Thyroid gland (tissue), 4 donors: ENCODE measurements at regions not wholly inside any gene's neighbourhood (a gene's known extent, or its start where the extent isn't known, plus 50 kb on each side); places are given as distances from the start of the nearest gene placed in this dataset.

Experiments
- DNase-seq, 2 donors: peaks; one replicate each; pipeline ENCODE4 v3.0.0-alpha.2; 2019
- H3K27ac ChIP-seq, 3 donors: fragments of 200-600 bp; sonication (generic); 1 replicate in 2 of 3; 2 replicates in 1 of 3; pipeline ENCODE4 v1.5.1; 2016 to 2019; ENCODE audit warnings: mild to moderate bottlenecking in 1 of 3, moderate library complexity in 1 of 3
- H3K27me3 ChIP-seq: fragments of 200-600 bp; sonication (generic); one replicate; pipeline ENCODE4 v1.5.1; 2019
- H3K36me3 ChIP-seq, 2 donors: fragments of 200-600 bp; sonication (generic); one replicate each; pipeline ENCODE4 v1.5.1; 2016 to 2019
- H3K4me1 ChIP-seq, 2 donors: fragments of 200-600 bp; sonication (generic); one replicate each; pipeline ENCODE4 v1.5.1; 2017 to 2019
- H3K4me3 ChIP-seq, 3 donors: fragments of 200-600 bp; sonication (generic); replicated peaks in 1 of 3; 1 replicate in 2 of 3; 2 replicates in 1 of 3; pipeline ENCODE4 v1.5.1; 2016; ENCODE audit warnings: mild to moderate bottlenecking in 1 of 3
- H3K9me3 ChIP-seq: fragments of 200-600 bp; sonication (generic); one replicate; pipeline ENCODE4 v1.5.1; 2017
- CTCF ChIP-seq, 6 experiments: fragments of 200-600 bp in 3 of 6; fragments of 450-650 bp in 3 of 6; sonication (generic) in 3 of 6; IDR thresholded peaks; one replicate each; pipeline ENCODE4 v1.5.1; 2016 to 2019; ENCODE audit warnings: antibody characterized with exemption in 6 of 6, mild to moderate bottlenecking in 2 of 6, inconsistent platforms in 1 of 6, moderate library complexity in 1 of 6
- POLR2A ChIP-seq, 2 donors: fragments of 450-650 bp; IDR thresholded peaks; one replicate each; pipeline ENCODE4 v1.6.1; 2017; ENCODE audit warnings: antibody characterized with exemption in 2 of 2, mild to moderate bottlenecking in 2 of 2, moderate library complexity in 1 of 2
- WGBS, 2 donors: methylation state at CpG; one replicate each; pipeline ENCODE4 v1.1.5; 2017; 5-methylcytosine and 5-hydroxymethylcytosine counted together
- intact Hi-C: fragments of 100-400 bp; cut with DNase I; formaldehyde crosslinking; loops from one replicate; pipeline ENCODE4 v1.15.1; 2023

GRCh38 chr10:111890046-111890445, 293.5 kb downstream of the GPAM start:
- DNase-seq: no peak
- Histone ChIP-seq H3K9me3 (no peaks in the 10 kb centered on the region), H3K4me3 (no peak overlapping the region), H3K27ac (no peak overlapping the region), H3K27me3 (no peaks in the 10 kb centered on the region), H3K36me3 (no peaks in the 10 kb centered on the region), H3K4me1 (no peaks in the 10 kb centered on the region)
- intact Hi-C loops: no loop called here
- WGBS, 2 donors: 37 to 49% methylated on average over 3 of the region's 3 CpGs
- TF ChIP-seq POLR2A (IDR thresholded peaks at IDR 0.05) (no peak), CTCF (IDR thresholded peaks at IDR 0.05) (no peak)

GRCh38 chr10:111916011-111916410, 267.6 kb downstream of the GPAM start:
- TF ChIP-seq POLR2A (IDR thresholded peaks at IDR 0.05) (no peak), CTCF (IDR thresholded peaks at IDR 0.05) (no peak)
- H3K36me3 ChIP-seq: no peaks in the 10 kb centered on the region
- WGBS, 2 donors: 57 to 61% methylated on average over 4 of the region's 4 CpGs
- H3K27me3 ChIP-seq: no peaks in the 10 kb centered on the region
- DNase-seq: no peak
- no peak overlapping the region for H3K27ac ChIP-seq
- H3K4me3 ChIP-seq: no peak overlapping the region
- intact Hi-C loops: no loop called here
- H3K4me1 ChIP-seq: no peaks in the 10 kb centered on the region
- no peaks in the 10 kb centered on the region for H3K9me3 ChIP-seq

- no peaks in the 10 kb centered on the region for H3K9me3 ChIP-seq
- TF ChIP-seq POLR2A (IDR thresholded peaks at IDR 0.05) (no peak), CTCF (IDR thresholded peaks at IDR 0.05) (no peak)
- H3K4me1 ChIP-seq: no peaks in the 10 kb centered on the region
- H3K36me3 ChIP-seq: no peaks in the 10 kb centered on the region
- no peak for DNase-seq
- whole genome bisulfite sequencing, 2 donors: 84 to 93% methylated on average over 2 of the region's 2 CpGs
- H3K4me3 ChIP-seq: no peak overlapping the region
- intact Hi-C loops: no loop called here
- no peak overlapping the region for H3K27ac ChIP-seq
- no peaks in the 10 kb centered on the region for H3K27me3 ChIP-seq
These were observed 261.7 kb downstream of the GPAM start for GRCh38 chr10:111921821-111922220.

- no peaks in the 10 kb centered on the region for H3K4me1 ChIP-seq
- DNase-seq: no peak
- no peak overlapping the region for H3K4me3 ChIP-seq
- no peaks in the 10 kb centered on the region for H3K27me3 ChIP-seq
- intact Hi-C loops: no loop called here
- no peaks in the 10 kb centered on the region for H3K36me3 ChIP-seq
- H3K9me3 ChIP-seq: no peaks in the 10 kb centered on the region
- no peak for TF ChIP-seq POLR2A (IDR thresholded peaks at IDR 0.05)
- TF ChIP-seq CTCF (IDR thresholded peaks at IDR 0.05): no peak
- no peak overlapping the region for H3K27ac ChIP-seq
- WGBS, 2 donors: 72 to 75% methylated on average over 1 of the region's 1 CpG
These were observed 260.5 kb downstream of the GPAM start for GRCh38 chr10:111923032-111923431.

- intact Hi-C loops: no loop called here
- no peaks in the 10 kb centered on the region for H3K9me3 ChIP-seq
These were observed 257.3 kb downstream of the GPAM start for GRCh38 chr10:111926286-111926685.

More at GRCh38 chr10:111926286-111926685, 257.3 kb downstream of the GPAM start:
- no peak for TF ChIP-seq POLR2A (IDR thresholded peaks at IDR 0.05)
- TF ChIP-seq CTCF (IDR thresholded peaks at IDR 0.05): no peak
- no peak for DNase-seq
- no peak overlapping the region for H3K4me3 ChIP-seq
- no peaks in the 10 kb centered on the region for H3K27me3 ChIP-seq
- WGBS, 2 donors: 83 to 91% methylated on average over 6 of the region's 6 CpGs
- H3K4me1 ChIP-seq: no peaks in the 10 kb centered on the region
- H3K27ac ChIP-seq: no peak overlapping the region
- H3K36me3 ChIP-seq: no peaks in the 10 kb centered on the region
